ENCODE measurements at regions not wholly inside any gene's neighbourhood (a gene's known extent, or its start where the extent isn't known, plus 50 kb on each side); places are given as distances from the start of the nearest gene placed in this dataset.

GRCh38 chr6:80637312-80637711, 530.8 kb downstream of the BCKDHB start:
- no peaks in the 10 kb centered on the region for H3K36me3 ChIP-seq (ENCODE audit: control insufficient read depth in 2 of 2, insufficient read depth in 2 of 2, low read length in 1 of 2)
- FAIRE-seq (no peak), ATAC-seq (no peak), DNase-seq (ENCODE audit: low read depth, low spot score) (no peak)
- RAD21 ChIA-PET (ENCODE audit: unreplicated experiment), result no interaction called here
- CTCF ChIA-PET, result no interaction called here
- SMC1A ChIA-PET (ENCODE audit: uncharacterized antibody, unreplicated experiment), result interaction anchor here (0.5 to 1.6 kb wide), 2 partner anchors 13 to 61 kb away, joined by 3 read pairs; no protein-coding TSS in a partner anchor
- H3K4me1 ChIP-seq (ENCODE audit: control insufficient read depth, insufficient read depth, low read length), result no peaks in the 10 kb centered on the region
- in situ Hi-C loops (cut with MboI) (no loop called here), intact Hi-C loops (cut with micrococcal nuclease; ENCODE audit: unreplicated experiment) (no loop called here)
- no peak overlapping the region for H2AFZ ChIP-seq (ENCODE audit: control insufficient read depth, low read depth, low read length)
- H3K4me3 ChIP-seq, result no peak overlapping the region
- no peaks in the 10 kb centered on the region for H3K27me3 ChIP-seq (replicated peaks in 1 of 2; ENCODE audit: control insufficient read depth in 2 of 2, insufficient read depth in 2 of 2, low read length in 1 of 2)
- H3K9ac ChIP-seq (ENCODE audit: control insufficient read depth, insufficient read depth, low read length), result no peak overlapping the region
- H3K79me2 ChIP-seq (ENCODE audit: control insufficient read depth, insufficient read depth, low read length), result no peaks in the 10 kb centered on the region
- H3K27ac ChIP-seq (ENCODE audit: control insufficient read depth, insufficient read depth), result no peak overlapping the region
- no peaks in the 10 kb centered on the region for H3K9me3 ChIP-seq (replicated peaks; ENCODE audit: control insufficient read depth, insufficient read depth, low read length)
- POLR2A ChIA-PET, result interaction anchor here (0.7 kb wide), 1 partner anchor 248 kb away, joined by 3 read pairs; no protein-coding TSS in a partner anchor
- no peaks in the 10 kb centered on the region for H4K20me1 ChIP-seq (ENCODE audit: control insufficient read depth, insufficient read depth)
- BruUV-seq (replicated peaks), result no TSS peak
- H3K4me2 ChIP-seq (ENCODE audit: control insufficient read depth, insufficient read depth), result no peak overlapping the region
- TF ChIP-seq HDAC6 (IDR thresholded peaks at IDR 0.05; ENCODE audit: unreplicated experiment), result no peak
- TF ChIP-seq STAT3 (IDR thresholded peaks at IDR 0.05; ENCODE audit: low read depth, low read length), result no peak
- no peak for TF ChIP-seq BCL3 (IDR thresholded peaks at IDR 0.05; ENCODE audit: borderline replicate concordance, insufficient read depth, low read depth, low read length, poor library complexity, severe bottlenecking)
- no peak for TF ChIP-seq POU2F2 (IDR thresholded peaks at IDR 0.05; ENCODE audit: borderline replicate concordance, low read depth, low read length)
- TF ChIP-seq TARDBP (IDR thresholded peaks at IDR 0.05; ENCODE audit: borderline replicate concordance), result no peak
- TF ChIP-seq BCLAF1 (IDR thresholded peaks at IDR 0.05), result no peak
- TF ChIP-seq SIN3A (IDR thresholded peaks at IDR 0.05; ENCODE audit: low read depth, low read length), result no peak
- no peak for TF ChIP-seq IRF5 (IDR thresholded peaks at IDR 0.05; ENCODE audit: borderline replicate concordance)
- no peak for TF ChIP-seq TAF1 (IDR thresholded peaks at IDR 0.05; ENCODE audit: borderline replicate concordance, low read depth, low read length)
- TF ChIP-seq SMARCA5 (IDR thresholded peaks at IDR 0.05), result no peak
- TF ChIP-seq GABPA (IDR thresholded peaks at IDR 0.05; ENCODE audit: low read depth), result no peak
- TF ChIP-seq WRNIP1 (IDR thresholded peaks at IDR 0.05; ENCODE audit: borderline replicate concordance, low read depth, low read length), result no peak
- no peak for TF ChIP-seq RELA (IDR thresholded peaks at IDR 0.05; ENCODE audit: borderline replicate concordance, partially characterized antibody)
- no peak for TF ChIP-seq NR2C1 (IDR thresholded peaks at IDR 0.05)
- TF ChIP-seq SMAD1 (IDR thresholded peaks at IDR 0.05; ENCODE audit: low read depth, partially characterized antibody), result no peak
- no peak for TF ChIP-seq NFIC (IDR thresholded peaks at IDR 0.05; ENCODE audit: low read depth, low read length)
- TF ChIP-seq ELK1 (IDR thresholded peaks at IDR 0.05; ENCODE audit: low read depth, low read length), result no peak
- no peak for TF ChIP-seq ZNF622 (IDR thresholded peaks at IDR 0.05)
